GM12891 (cell line): ENCODE measurements at regions not wholly inside any gene's neighbourhood (a gene's known extent, or its start where the extent isn't known, plus 50 kb on each side); places are given as distances from the start of the nearest gene placed in this dataset.

Source experiments
- DNase-seq: peaks from one replicate; pipeline ENCODE4 v3.0.0; 2011; ENCODE audit warnings: low spot score; ENCODE audit not compliant: insufficient read length
- FAIRE-seq: peaks from 2 replicates; lab custom pipeline; 2011; peaks lifted over from hg19 to GRCh38; lab: Jason Lieb, UNC
- PAX5 ChIP-seq: IDR thresholded peaks from 2 replicates; pipeline ENCODE4 v1.6.1; 2011; ENCODE audit warnings: low read length, moderate library complexity, mild to moderate bottlenecking; ENCODE audit not compliant: insufficient read depth, severe bottlenecking
- POLR2A ChIP-seq: IDR thresholded peaks from 2 replicates; pipeline ENCODE4 v1.6.1; 2011; ENCODE audit warnings: low read depth, low read length, control low read depth
- POLR2AphosphoS5 ChIP-seq: IDR thresholded peaks from 2 replicates; pipeline ENCODE4 v1.6.1; 2011; ENCODE audit warnings: low read depth, low read length, control low read depth
- POU2F2 ChIP-seq: IDR thresholded peaks from 2 replicates; pipeline ENCODE4 v1.6.1; 2011; ENCODE audit warnings: low read depth, mild to moderate bottlenecking, control low read depth, low read length, moderate library complexity
- SPI1 ChIP-seq: IDR thresholded peaks from 2 replicates; pipeline ENCODE4 v1.6.1; 2011; ENCODE audit warnings: low read depth, low read length, control low read depth
- TAF1 ChIP-seq: IDR thresholded peaks from 2 replicates; pipeline ENCODE4 v1.6.1; 2011; ENCODE audit warnings: low read depth, low read length, control low read depth

GRCh38 chr1:178620584-178621475 is 104.2 kb upstream of the RALGPS2 start:
- no peak for DNase-seq
- no peak for FAIRE-seq
- TF ChIP-seq POLR2AphosphoS5 (no peak), PAX5 (no peak), SPI1 (no peak), POU2F2 (no peak), TAF1 (no peak), POLR2A (no peak)

DNA sequence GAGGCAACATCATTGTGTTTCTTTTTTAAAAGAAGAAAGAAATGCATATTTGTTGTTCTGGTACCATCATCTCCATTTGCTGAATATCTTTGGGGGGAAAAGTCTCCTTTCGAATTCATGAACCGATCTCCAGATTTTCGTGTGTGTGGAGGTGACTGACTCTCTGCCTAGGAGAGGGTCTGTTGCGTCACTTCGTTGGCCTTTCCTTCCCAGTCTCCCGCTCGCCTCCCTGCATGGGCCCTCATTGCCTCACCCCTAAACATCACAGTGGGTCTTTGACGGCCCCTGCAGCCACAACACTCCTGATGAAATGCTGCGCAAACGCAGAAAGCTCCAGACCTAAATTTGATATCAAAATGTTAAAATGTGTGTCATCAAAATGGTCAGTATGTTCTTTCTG is 103.2 kb upstream of the RALGPS2 start:
- DNase-seq (no peak), FAIRE-seq (no peak)
- TF ChIP-seq POLR2AphosphoS5 = no peak

- TF ChIP-seq TAF1 (no peak), SPI1 (no peak), POU2F2 (no peak), POLR2A (no peak), PAX5 (no peak)
- DNase-seq (no peak), FAIRE-seq (no peak)
These were observed 99.3 kb upstream of the RALGPS2 start for GRCh38 chr1:178625695-178626094.

GRCh38 chr1:178627037-178627436 is 98.0 kb upstream of the RALGPS2 start:
- no peak for TF ChIP-seq POLR2AphosphoS5
- TF ChIP-seq POLR2A = no peak
- no peak for TF ChIP-seq TAF1
- no peak for TF ChIP-seq SPI1
- no peak for TF ChIP-seq POU2F2
- TF ChIP-seq PAX5 = no peak
- FAIRE-seq (no peak), DNase-seq (no peak)

- TF ChIP-seq POLR2AphosphoS5 (no peak), SPI1 (no peak), TAF1 (no peak), POLR2A (no peak), POU2F2 (no peak), PAX5 (no peak)
- FAIRE-seq = no peak
These were observed 96.3 kb upstream of the RALGPS2 start for GRCh38 chr1:178628637-178629251.

GRCh38 chr1:178629252-178630154 is 95.5 kb upstream of the RALGPS2 start:
- FAIRE-seq = no peak
- DNase-seq = no peak
- TF ChIP-seq TAF1 = no peak
- TF ChIP-seq POLR2AphosphoS5 = no peak
- TF ChIP-seq SPI1 = no peak
- no peak for TF ChIP-seq POU2F2
- TF ChIP-seq POLR2A = no peak
- no peak for TF ChIP-seq PAX5

More at GRCh38 chr1:178628637-178629251, 96.3 kb upstream of the RALGPS2 start:
- no peak for DNase-seq

GRCh38 chr1:178630417-178630816 is 94.6 kb upstream of the RALGPS2 start:
- DNase-seq = no peak
- no peak for FAIRE-seq
- TF ChIP-seq POU2F2 = no peak
- no peak for TF ChIP-seq TAF1
- TF ChIP-seq POLR2A = no peak
- no peak for TF ChIP-seq SPI1

DNA sequence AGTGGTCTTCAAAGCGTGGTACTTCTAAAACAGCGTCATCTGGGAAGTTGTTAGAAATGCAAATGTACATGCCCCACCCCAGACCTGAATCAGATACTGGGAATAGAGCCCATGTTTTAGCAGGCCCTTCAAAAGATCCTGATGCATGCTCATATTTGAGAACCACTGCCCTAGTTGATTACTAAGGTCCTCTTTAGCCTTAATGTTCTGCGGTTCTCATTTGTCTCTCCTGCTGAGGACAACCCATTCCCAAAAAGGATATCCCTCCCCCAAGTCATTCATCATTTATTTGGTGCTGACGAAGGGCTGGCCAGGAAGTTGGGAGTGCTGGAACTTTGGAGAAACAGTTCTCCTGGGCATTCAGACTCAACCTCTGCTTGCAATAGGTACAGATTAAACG is 92.4 kb upstream of the RALGPS2 start:
- TF ChIP-seq POU2F2 = no peak
- TF ChIP-seq POLR2A = no peak
- TF ChIP-seq TAF1 = no peak
- no peak for TF ChIP-seq SPI1
- no peak for TF ChIP-seq PAX5
- TF ChIP-seq POLR2AphosphoS5 = no peak
- DNase-seq (no peak), FAIRE-seq (no peak)

GRCh38 chr1:178633056-178633455 is 92.0 kb upstream of the RALGPS2 start:
- no peak for TF ChIP-seq TAF1
- no peak for TF ChIP-seq PAX5
- TF ChIP-seq POU2F2 = no peak
- no peak for TF ChIP-seq SPI1
- TF ChIP-seq POLR2AphosphoS5 = no peak
- TF ChIP-seq POLR2A = no peak
- FAIRE-seq (no peak), DNase-seq (no peak)

DNA sequence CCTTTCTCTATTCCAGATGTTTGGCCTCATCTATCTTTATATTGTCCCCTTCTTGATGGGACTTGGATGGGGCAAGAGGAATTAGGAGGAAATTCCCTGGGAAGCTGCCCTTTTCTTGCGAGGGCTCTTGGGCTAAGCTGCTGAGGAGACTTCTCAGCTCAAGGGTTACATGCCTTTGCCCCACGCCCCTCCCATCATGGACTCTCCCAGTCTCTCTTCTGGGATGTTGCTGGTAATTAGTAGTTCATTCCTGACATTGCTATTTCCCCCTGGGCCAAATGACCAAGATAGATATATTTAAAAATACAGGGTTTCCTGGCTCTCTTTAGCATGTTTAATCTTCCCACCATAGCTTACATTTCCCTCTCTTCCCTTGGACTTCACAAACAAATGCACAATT is 90.6 kb upstream of the RALGPS2 start:
- TF ChIP-seq POU2F2 = no peak
- TF ChIP-seq TAF1 = no peak
- TF ChIP-seq PAX5 = no peak
- TF ChIP-seq POLR2AphosphoS5 = no peak
- no peak for TF ChIP-seq POLR2A
- no peak for TF ChIP-seq SPI1
- DNase-seq (no peak), FAIRE-seq (no peak)
